HCT116 (cell line): ENCODE measurements at regions not wholly inside any gene's neighbourhood (a gene's known extent, or its start where the extent isn't known, plus 50 kb on each side); places are given as distances from the start of the nearest gene placed in this dataset.

ENCODE experiments used
- ATAC-seq: fragments of 200-7000 bp; cut with Tn5 transposase; 2 replicates; pipeline ENCODE4 v1.9.1; 2020; ENCODE audit warnings: mild to moderate bottlenecking, moderate library complexity
- BruUV-seq: library from RNA; stranded (reverse); fragments of 400-500 nt; replicated peaks from 2 replicates; lab custom pipeline; 2021; lab: Mats Ljungman, UMichigan
- CTCF ChIA-PET: fragments of 300-600 bp; sonication (Branson Sonifier 250); formaldehyde crosslinking; loops from one replicate; lab custom pipeline; 2021; ENCODE audit warnings: antibody characterized with exemption; lab: Charles Lee
- POLR2A ChIA-PET: fragments of 300-600, 350-600 bp; sonication (Branson Sonifier 250); formaldehyde crosslinking; loops from one replicate; lab custom pipeline; 2021; ENCODE audit warnings: antibody characterized with exemption; lab: Charles Lee
- RAD21 ChIA-PET, 2 experiments: fragments of 300-600 bp; sonication (Branson Sonifier 250); formaldehyde crosslinking; loops; one replicate each; lab custom pipeline; 2023; ENCODE audit warnings: low total read pairs in 2 of 2; ENCODE audit not compliant: uncharacterized antibody in 2 of 2, unreplicated experiment in 2 of 2, low non-redundant PET in 1 of 2; lab: Charles Lee
- DNase-seq: peaks from one replicate; pipeline ENCODE4 v3.0.0-alpha.2; 2010; ENCODE audit warnings: low read depth, low spot score
- H2AFZ ChIP-seq: fragments of 200-600 bp; shearing (Covaris generic), sonication (generic); 2 replicates; pipeline ENCODE4 v1.6.1; 2017; ENCODE audit warnings: low read depth, mixed run types, mixed read lengths, antibody characterized with exemption, low read length; ENCODE audit not compliant: poor library complexity, severe bottlenecking
- H3K27ac ChIP-seq: 2 replicates; pipeline ENCODE4 v1.5.1; 2012; ENCODE audit warnings: low read depth, low read length
- H3K27me3 ChIP-seq: fragments of 200-600 bp; sonication (generic); 2 replicates; pipeline ENCODE4 v1.6.1; 2016; ENCODE audit warnings: mixed run types, low read length, mixed read lengths; ENCODE audit not compliant: insufficient read depth
- H3K36me3 ChIP-seq, 2 experiments: fragments of 200-500 bp in 1 of 2; fragments of 200-600 bp in 1 of 2; sonication (Bioruptor generic) in 1 of 2; sonication (generic) in 1 of 2; 2 replicates each; pipeline versions ENCODE4 v1.5.1 to v1.6.1; 2014 to 2016; ENCODE audit warnings: low read length in 2 of 2, inconsistent platforms in 1 of 2, mixed read lengths in 1 of 2, mixed run types in 1 of 2; ENCODE audit not compliant: insufficient read depth in 2 of 2, control insufficient read depth in 1 of 2
- H3K4me1 ChIP-seq, 2 experiments: fragments of 200-600 bp in 1 of 2; sonication (generic) in 1 of 2; 2 replicates each; pipeline versions ENCODE4 v1.5.1 to v1.6.1; 2012 to 2017; ENCODE audit warnings: low read length in 2 of 2, inconsistent platforms in 1 of 2, mild to moderate bottlenecking in 1 of 2, mixed read lengths in 1 of 2, mixed run types in 1 of 2, moderate library complexity in 1 of 2; ENCODE audit not compliant: insufficient read depth in 2 of 2, control insufficient read depth in 1 of 2
- H3K4me2 ChIP-seq: fragments of 200-600 bp; sonication (generic); 2 replicates; pipeline ENCODE4 v1.6.1; 2017; ENCODE audit warnings: mixed run types, low read length, mixed read lengths
- H3K4me3 ChIP-seq, 2 experiments: fragments of 200-600 bp in 1 of 2; sonication (generic) in 1 of 2; replicated peaks in 1 of 2; 2 replicates each; pipeline ENCODE4 v1.5.1; 2011 to 2016; ENCODE audit warnings: low read length in 2 of 2, control low read depth in 1 of 2, low read depth in 1 of 2, mild to moderate bottlenecking in 1 of 2, mixed read lengths in 1 of 2, mixed run types in 1 of 2
- H3K79me2 ChIP-seq: fragments of 200-600 bp; sonication (generic); 2 replicates; pipeline ENCODE4 v1.6.1; 2017; ENCODE audit warnings: mild to moderate bottlenecking, mixed run types, low read length, moderate library complexity, mixed read lengths; ENCODE audit not compliant: insufficient read depth
- H3K9ac ChIP-seq: fragments of 200-600 bp; sonication (generic); 2 replicates; pipeline ENCODE4 v1.6.1; 2016; ENCODE audit warnings: low read length, mixed read lengths
- H3K9me2 ChIP-seq: fragments of 200-600 bp; sonication (generic), shearing (Covaris generic); 2 replicates; pipeline ENCODE4 v1.6.1; 2017; ENCODE audit warnings: mixed run types, mild to moderate bottlenecking, moderate library complexity; ENCODE audit not compliant: insufficient read depth
- H3K9me3 ChIP-seq, 2 experiments: fragments of 200-500 bp in 1 of 2; fragments of 200-600 bp in 1 of 2; sonication (Bioruptor generic) in 1 of 2; sonication (generic) in 1 of 2; 2 replicates each; pipeline ENCODE4 v1.6.1; 2014 to 2017; ENCODE audit warnings: low read length in 2 of 2, mixed read lengths in 2 of 2, inconsistent platforms in 1 of 2, low read depth in 1 of 2, mild to moderate bottlenecking in 1 of 2, mixed run types in 1 of 2, moderate library complexity in 1 of 2; ENCODE audit not compliant: control insufficient read depth in 1 of 2, insufficient read depth in 1 of 2
- H4K20me1 ChIP-seq: fragments of 200-600 bp; sonication (generic), shearing (Covaris generic); 2 replicates; pipeline ENCODE4 v1.6.1; 2017; ENCODE audit warnings: mixed run types, mild to moderate bottlenecking, moderate library complexity; ENCODE audit not compliant: insufficient read depth
- CEBPB ChIP-seq: IDR thresholded peaks from 2 replicates; pipeline ENCODE4 v1.6.1; 2012; ENCODE audit warnings: low read depth
- EZH2phosphoT487 ChIP-seq: fragments of 200-600 bp; IDR thresholded peaks from 2 replicates; pipeline ENCODE4 v1.6.1; 2018; ENCODE audit warnings: antibody characterized with exemption, borderline replicate concordance
- FOSL1 ChIP-seq: IDR thresholded peaks from 2 replicates; pipeline ENCODE4 v1.6.1; 2012; ENCODE audit warnings: low read depth
- JUND ChIP-seq: IDR thresholded peaks from 2 replicates; pipeline ENCODE4 v1.6.1; 2012
- POLR2AphosphoS5 ChIP-seq: IDR thresholded peaks from 2 replicates; pipeline ENCODE4 v1.6.1; 2011; ENCODE audit warnings: mild to moderate bottlenecking, low read depth, low read length, moderate library complexity
- SIN3A ChIP-seq: IDR thresholded peaks from 2 replicates; pipeline ENCODE4 v1.6.1; 2012; ENCODE audit warnings: low read depth
- SRF ChIP-seq: IDR thresholded peaks from 2 replicates; pipeline ENCODE4 v1.6.1; 2012; ENCODE audit warnings: low read depth
- TCF7L2 ChIP-seq: IDR thresholded peaks from 2 replicates; pipeline ENCODE4 v1.7.0; 2011; ENCODE audit warnings: borderline replicate concordance, inconsistent platforms; ENCODE audit not compliant: insufficient read depth, insufficient read length; ENCODE audit errors: extremely low read depth
- YY1 ChIP-seq: IDR thresholded peaks from 2 replicates; pipeline ENCODE4 v1.6.1; 2011; ENCODE audit warnings: low read length, low read depth, moderate library complexity, mild to moderate bottlenecking; ENCODE audit not compliant: insufficient replicate concordance; ENCODE audit errors: extremely low read depth
- ZFX ChIP-seq: fragments of 450-650 bp; IDR thresholded peaks from 2 replicates; pipeline ENCODE4 v1.6.1; 2017
- intact Hi-C: fragments of 100-400 bp; cut with micrococcal nuclease; formaldehyde crosslinking; loops from 2 replicates; pipeline ENCODE4 v1.10.0; 2022
- TF ChIP-seq, protein P1 (sequence below), 3 experiments: fragments of 200-600 bp in 1 of 3; sonication (generic) in 1 of 3; IDR thresholded peaks in 2 of 3; conservative IDR thresholded peaks in 1 of 3; 2 replicates each; pipeline ENCODE4 v1.5.1; 2012 to 2017; ENCODE audit warnings: low read depth in 2 of 3, low read length in 2 of 3, antibody characterized with exemption in 1 of 3, borderline replicate concordance in 1 of 3, control low read depth in 1 of 3, mild to moderate bottlenecking in 1 of 3, mixed read lengths in 1 of 3, mixed run types in 1 of 3, moderate library complexity in 1 of 3; ENCODE audit not compliant: insufficient read depth in 1 of 3
- TF ChIP-seq, protein P2 (sequence below): IDR thresholded peaks from 2 replicates; pipeline ENCODE4 v1.6.1; 2011; ENCODE audit warnings: mild to moderate bottlenecking, low read length, moderate library complexity; ENCODE audit not compliant: insufficient replicate concordance; ENCODE audit errors: extremely low read depth

DNA sequence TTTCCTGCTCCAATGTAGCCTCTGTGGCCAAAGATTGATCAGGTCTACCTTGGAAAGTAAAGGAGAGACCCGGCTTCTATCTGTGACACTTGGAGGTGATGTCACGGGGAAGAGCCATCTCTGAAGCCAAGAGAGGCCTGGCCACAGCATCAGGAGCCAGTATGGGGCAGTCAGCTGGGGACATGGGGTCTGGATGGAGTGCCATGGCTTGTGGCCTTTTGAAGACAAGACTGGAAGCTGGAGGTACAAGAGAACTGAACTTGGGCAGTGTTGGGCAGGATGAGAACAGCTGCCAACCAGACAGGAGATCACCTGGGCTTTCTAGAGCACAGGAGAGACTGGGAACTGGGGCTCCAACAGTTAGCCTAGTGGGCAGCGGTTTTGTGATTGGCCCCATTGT lies 190.7 kb downstream of the TENT4A start:
- no peaks in the 10 kb centered on the region for H3K27me3 ChIP-seq
- no peaks in the 10 kb centered on the region for H3K79me2 ChIP-seq
- no peak for DNase-seq
- POLR2A ChIA-PET: no interaction called here
- H3K4me1 ChIP-seq: no peaks in the 10 kb centered on the region
- RAD21 ChIA-PET: no interaction called here
- CTCF ChIA-PET: no interaction called here
- H3K9ac ChIP-seq: no peak overlapping the region
- H3K9me3 ChIP-seq: no peaks in the 10 kb centered on the region
- H2AFZ ChIP-seq: no peak overlapping the region
- no TSS peak for BruUV-seq
- intact Hi-C loops: no loop called here
- TF ChIP-seq EZH2phosphoT487: no peak
- TF ChIP-seq ZFX: no peak
- TF ChIP-seq POLR2AphosphoS5: no peak
- TF ChIP-seq, protein P1, sequence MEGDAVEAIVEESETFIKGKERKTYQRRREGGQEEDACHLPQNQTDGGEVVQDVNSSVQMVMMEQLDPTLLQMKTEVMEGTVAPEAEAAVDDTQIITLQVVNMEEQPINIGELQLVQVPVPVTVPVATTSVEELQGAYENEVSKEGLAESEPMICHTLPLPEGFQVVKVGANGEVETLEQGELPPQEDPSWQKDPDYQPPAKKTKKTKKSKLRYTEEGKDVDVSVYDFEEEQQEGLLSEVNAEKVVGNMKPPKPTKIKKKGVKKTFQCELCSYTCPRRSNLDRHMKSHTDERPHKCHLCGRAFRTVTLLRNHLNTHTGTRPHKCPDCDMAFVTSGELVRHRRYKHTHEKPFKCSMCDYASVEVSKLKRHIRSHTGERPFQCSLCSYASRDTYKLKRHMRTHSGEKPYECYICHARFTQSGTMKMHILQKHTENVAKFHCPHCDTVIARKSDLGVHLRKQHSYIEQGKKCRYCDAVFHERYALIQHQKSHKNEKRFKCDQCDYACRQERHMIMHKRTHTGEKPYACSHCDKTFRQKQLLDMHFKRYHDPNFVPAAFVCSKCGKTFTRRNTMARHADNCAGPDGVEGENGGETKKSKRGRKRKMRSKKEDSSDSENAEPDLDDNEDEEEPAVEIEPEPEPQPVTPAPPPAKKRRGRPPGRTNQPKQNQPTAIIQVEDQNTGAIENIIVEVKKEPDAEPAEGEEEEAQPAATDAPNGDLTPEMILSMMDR (IDR thresholded peaks at IDR 0.05 in 2 of 3, conservative IDR thresholded peaks at IDR 0.05 in 1 of 3; ENCODE audit: borderline replicate concordance in 1 of 3, insufficient read depth in 1 of 3, low read depth in 2 of 3, low read length in 2 of 3): no peak
- no peak for ATAC-seq
- H3K9me2 ChIP-seq: no peaks in the 10 kb centered on the region
- H4K20me1 ChIP-seq: no peaks in the 10 kb centered on the region
- H3K27ac ChIP-seq: no peak overlapping the region
- H3K4me2 ChIP-seq: no peak overlapping the region
- H3K36me3 ChIP-seq: no peaks in the 10 kb centered on the region
- no peak overlapping the region for H3K4me3 ChIP-seq

DNA sequence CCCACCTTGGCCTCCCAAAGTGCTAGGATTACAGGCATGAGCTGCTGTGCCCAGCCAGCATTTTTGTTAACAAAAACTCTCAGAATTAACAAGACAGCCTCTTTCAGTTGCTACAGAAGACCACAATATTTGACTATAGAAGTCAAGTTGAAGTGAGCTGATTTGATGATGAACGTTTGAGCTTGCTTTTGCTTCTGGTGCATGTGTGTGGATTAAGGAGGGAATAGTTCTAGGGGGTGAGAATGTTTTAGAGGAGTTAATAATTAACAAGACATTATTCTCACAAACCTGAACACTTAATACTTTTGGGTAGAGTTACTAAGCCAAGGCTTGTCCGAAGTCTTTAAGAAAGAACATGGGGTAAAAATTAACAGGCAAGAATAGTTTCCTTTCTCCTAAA lies 191.6 kb downstream of the TENT4A start:
- Histone ChIP-seq H3K9me3 (no peaks in the 10 kb centered on the region), H3K27me3 (no peaks in the 10 kb centered on the region), H3K4me3 (no peak overlapping the region), H3K4me1 (no peaks in the 10 kb centered on the region), H3K9me2 (no peaks in the 10 kb centered on the region), H3K36me3 (no peaks in the 10 kb centered on the region), H3K4me2 (no peak overlapping the region), H3K79me2 (no peaks in the 10 kb centered on the region)
- no peak for ATAC-seq
- ChIA-PET CTCF (no interaction called here), POLR2A (no interaction called here), RAD21 (no interaction called here)
- intact Hi-C loops: no loop called here
- BruUV-seq: no TSS peak
- TF ChIP-seq FOSL1: no peak
- TF ChIP-seq SIN3A: no peak
- no peak for TF ChIP-seq ZFX
- TF ChIP-seq POLR2AphosphoS5: no peak
- TF ChIP-seq, protein P2, sequence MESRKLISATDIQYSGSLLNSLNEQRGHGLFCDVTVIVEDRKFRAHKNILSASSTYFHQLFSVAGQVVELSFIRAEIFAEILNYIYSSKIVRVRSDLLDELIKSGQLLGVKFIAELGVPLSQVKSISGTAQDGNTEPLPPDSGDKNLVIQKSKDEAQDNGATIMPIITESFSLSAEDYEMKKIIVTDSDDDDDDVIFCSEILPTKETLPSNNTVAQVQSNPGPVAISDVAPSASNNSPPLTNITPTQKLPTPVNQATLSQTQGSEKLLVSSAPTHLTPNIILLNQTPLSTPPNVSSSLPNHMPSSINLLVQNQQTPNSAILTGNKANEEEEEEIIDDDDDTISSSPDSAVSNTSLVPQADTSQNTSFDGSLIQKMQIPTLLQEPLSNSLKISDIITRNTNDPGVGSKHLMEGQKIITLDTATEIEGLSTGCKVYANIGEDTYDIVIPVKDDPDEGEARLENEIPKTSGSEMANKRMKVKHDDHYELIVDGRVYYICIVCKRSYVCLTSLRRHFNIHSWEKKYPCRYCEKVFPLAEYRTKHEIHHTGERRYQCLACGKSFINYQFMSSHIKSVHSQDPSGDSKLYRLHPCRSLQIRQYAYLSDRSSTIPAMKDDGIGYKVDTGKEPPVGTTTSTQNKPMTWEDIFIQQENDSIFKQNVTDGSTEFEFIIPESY: no peak
- no peak for TF ChIP-seq JUND
- TF ChIP-seq YY1: no peak
- no peak for TF ChIP-seq SRF
- no peak for TF ChIP-seq EZH2phosphoT487
- no peak for TF ChIP-seq TCF7L2
- no peak for TF ChIP-seq CEBPB
- TF ChIP-seq, all 23 proteins: peak for 0
- no peaks in the 10 kb centered on the region for H4K20me1 ChIP-seq
- no peak overlapping the region for H3K9ac ChIP-seq
- H2AFZ ChIP-seq: no peak overlapping the region
- no peak for DNase-seq
- H3K27ac ChIP-seq: no peak overlapping the region
